Fibroblast of villous mesenchyme (primary cell): ENCODE measurements at regions not wholly inside any gene's neighbourhood (a gene's known extent, or its start where the extent isn't known, plus 50 kb on each side); places are given as distances from the start of the nearest gene placed in this dataset.
A peak's percentile ranks its signal among the peaks of the same experiment; 100 is the strongest.
"Not testable (repeated sequence)": the region's sequence is repeated elsewhere in the genome, so short reads cannot be mapped to it uniquely, and the experiment has no call there.

ENCODE experiments used
- DNase-seq: peaks from one replicate; pipeline ENCODE4 v3.0.0-alpha.2; 2010; ENCODE audit warnings: low read depth
- H3K4me3 ChIP-seq: 2 replicates; pipeline ENCODE4 v1.5.1; 2011; ENCODE audit warnings: low read depth, mild to moderate bottlenecking, low read length
- TF ChIP-seq, protein P1 (sequence below): IDR thresholded peaks from 2 replicates; pipeline ENCODE4 v1.5.1; 2012; ENCODE audit warnings: low read depth, mild to moderate bottlenecking, low read length; ENCODE audit not compliant: insufficient read depth

DNA sequence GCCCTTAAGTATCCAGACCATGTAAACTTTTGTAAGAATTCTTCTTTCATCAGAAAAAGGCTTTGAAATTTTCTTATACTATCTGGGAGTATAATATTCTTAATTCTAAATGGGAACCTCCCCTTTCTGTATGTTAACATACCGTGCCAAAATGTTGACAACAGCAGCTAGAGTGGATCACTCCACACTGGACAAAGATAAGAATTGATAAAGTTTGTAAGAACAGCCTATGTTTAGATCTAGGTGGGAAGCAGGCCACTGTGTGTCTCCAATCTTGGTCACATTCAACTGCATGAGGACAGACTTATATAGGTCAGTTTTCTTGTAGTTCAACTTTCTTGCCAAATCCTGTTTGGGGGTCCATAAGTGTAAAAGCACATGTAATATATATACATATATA lies 235.7 kb downstream of the RPIA start:
- H3K4me3 ChIP-seq = no peak overlapping the region
- TF ChIP-seq, protein P1, sequence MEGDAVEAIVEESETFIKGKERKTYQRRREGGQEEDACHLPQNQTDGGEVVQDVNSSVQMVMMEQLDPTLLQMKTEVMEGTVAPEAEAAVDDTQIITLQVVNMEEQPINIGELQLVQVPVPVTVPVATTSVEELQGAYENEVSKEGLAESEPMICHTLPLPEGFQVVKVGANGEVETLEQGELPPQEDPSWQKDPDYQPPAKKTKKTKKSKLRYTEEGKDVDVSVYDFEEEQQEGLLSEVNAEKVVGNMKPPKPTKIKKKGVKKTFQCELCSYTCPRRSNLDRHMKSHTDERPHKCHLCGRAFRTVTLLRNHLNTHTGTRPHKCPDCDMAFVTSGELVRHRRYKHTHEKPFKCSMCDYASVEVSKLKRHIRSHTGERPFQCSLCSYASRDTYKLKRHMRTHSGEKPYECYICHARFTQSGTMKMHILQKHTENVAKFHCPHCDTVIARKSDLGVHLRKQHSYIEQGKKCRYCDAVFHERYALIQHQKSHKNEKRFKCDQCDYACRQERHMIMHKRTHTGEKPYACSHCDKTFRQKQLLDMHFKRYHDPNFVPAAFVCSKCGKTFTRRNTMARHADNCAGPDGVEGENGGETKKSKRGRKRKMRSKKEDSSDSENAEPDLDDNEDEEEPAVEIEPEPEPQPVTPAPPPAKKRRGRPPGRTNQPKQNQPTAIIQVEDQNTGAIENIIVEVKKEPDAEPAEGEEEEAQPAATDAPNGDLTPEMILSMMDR = no peak
- DNase-seq = no peak

DNA sequence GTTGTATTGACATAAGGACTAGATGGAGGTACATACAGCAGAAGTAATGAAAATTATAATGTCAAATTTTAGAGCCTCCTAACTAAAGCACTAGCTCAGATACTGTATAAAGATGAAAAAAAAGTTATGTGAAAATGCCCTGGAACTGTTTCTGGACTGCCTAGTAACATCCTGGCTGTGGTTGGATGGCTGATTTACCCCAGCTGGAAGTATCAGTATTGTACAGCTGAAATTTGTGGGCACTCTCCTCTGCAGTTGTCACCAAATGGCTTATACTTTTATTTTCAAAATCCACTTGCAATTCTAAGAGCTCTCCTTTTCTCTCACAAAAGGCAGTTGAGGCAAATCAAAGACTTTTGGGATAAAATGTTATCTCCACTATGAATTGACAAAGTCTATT lies 239.2 kb downstream of the RPIA start:
- no peak overlapping the region for H3K4me3 ChIP-seq
- no peak for DNase-seq
- TF ChIP-seq, protein P1 = no peak

DNA sequence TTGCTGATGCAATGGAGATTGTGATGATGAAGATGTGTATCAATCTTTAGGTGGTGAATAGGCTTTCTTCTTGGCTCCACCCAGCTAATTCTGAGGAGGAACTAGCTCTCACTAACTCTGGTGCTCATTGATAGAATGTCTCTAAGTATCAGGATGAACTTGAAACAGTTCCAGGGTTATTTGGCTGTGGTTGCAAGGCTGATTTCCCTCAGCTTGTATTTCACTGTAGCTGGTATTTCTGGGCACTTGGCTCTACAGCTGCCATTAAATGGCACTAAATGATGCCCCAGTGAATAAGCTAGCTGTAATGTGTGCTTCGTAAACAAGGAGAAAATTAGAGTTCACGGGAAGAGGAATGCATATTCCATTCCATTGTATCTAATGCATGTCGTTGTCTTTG lies 241.2 kb downstream of the RPIA start:
- no peak for DNase-seq
- TF ChIP-seq, protein P1 = no peak
- no peak overlapping the region for H3K4me3 ChIP-seq

DNA sequence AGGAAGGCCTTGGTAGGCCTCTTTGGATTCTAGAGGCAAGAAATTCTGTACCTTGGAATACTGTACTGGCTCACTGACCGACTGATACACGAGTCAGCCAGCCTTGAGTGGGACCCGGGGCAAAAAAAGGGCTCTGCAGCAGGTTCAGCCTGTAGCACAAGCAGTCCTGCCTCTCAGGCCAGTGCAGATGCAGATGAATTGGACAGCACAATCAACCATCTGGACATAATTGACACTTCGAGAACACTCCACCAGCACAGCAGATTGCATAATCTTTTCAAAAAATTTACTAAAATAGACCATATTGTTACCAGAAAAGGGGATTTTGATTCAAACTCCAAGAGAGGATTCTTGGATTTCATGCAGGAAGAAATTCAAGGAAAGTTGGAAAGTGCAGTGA lies 241.6 kb downstream of the RPIA start:
- TF ChIP-seq, protein P1 = no peak
- no peak overlapping the region for H3K4me3 ChIP-seq
- no peak for DNase-seq

DNA sequence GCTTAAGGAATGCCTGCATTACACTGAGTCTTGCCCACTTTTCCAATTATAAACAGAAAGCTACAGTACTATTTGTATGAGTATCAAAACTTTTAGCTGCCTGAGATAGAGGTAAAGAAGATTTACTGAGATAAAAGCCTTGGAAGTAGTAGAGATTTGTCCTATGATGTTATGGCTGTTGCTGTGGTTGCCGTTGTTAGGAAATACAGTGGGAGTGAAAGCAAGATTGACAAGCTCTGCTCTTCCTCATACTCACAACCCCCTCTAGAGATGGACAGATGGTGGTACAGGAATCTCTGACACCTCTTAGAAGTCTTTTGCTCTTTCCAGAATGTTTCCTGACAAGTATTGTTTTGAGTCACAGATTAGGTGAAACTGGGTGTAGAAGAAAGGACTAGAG lies 242.5 kb downstream of the RPIA start:
- TF ChIP-seq, protein P1 = no peak
- H3K4me3 ChIP-seq = no peak overlapping the region
- no peak for DNase-seq

DNA sequence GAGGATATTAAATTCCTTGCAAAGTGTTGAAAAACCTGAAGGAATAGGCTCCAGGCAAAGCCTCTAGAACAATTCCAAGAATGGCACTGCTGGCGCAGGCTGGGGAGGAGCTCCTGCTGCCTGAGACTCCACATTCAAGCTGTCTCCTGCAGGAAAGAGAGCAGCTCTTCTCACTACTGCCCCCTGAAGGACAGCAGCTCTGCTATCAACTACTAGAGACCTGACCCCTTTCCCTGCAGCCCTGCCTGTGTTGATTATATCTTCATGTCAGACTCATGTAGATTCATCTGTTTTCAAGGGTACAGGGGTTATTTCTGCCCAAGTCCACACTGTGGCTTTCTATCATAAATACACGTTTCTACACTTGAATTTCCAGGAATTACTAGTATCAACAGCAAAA lies 249.7 kb downstream of the RPIA start:
- TF ChIP-seq, protein P1 = peak; percentile 48
- peak; percentile 12 for DNase-seq
- H3K4me3 ChIP-seq = not testable (repeated sequence)

DNA sequence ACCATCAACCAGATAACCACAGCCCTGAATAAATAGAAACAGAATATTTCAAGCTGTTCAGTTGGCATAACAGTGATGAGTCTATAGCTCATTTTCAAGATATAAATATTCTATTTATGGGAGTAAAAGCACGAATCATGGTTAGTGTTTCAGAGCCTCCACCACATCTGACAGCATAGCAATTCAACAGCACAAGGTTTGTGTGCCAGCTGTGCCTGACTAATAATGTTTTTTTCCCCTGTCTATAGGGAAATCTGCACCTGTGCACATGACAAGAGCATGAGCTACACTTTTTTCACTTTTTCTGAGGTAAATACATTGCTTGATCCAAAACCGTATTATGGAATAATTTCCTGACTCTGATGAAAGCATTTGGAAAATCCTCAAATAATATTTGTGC lies 251.3 kb downstream of the RPIA start:
- no peak overlapping the region for H3K4me3 ChIP-seq
- no peak for DNase-seq
- TF ChIP-seq, protein P1 = no peak
